HUES48 (cell line): ENCODE measurements at regions not wholly inside any gene's neighbourhood (a gene's known extent, or its start where the extent isn't known, plus 50 kb on each side); places are given as distances from the start of the nearest gene placed in this dataset.

Source experiments
- H3K27ac ChIP-seq: one replicate; pipeline ENCODE4 v1.7.0; 2013; ENCODE audit warnings: low read depth, low read length, inconsistent platforms
- H3K27me3 ChIP-seq: 2 replicates; pipeline ENCODE4 v1.6.1; 2013; ENCODE audit warnings: mild to moderate bottlenecking, low read length; ENCODE audit not compliant: control insufficient read depth, insufficient read depth
- H3K36me3 ChIP-seq: 2 replicates; pipeline ENCODE4 v1.6.1; 2013; ENCODE audit warnings: low read length; ENCODE audit not compliant: control insufficient read depth, insufficient read depth
- H3K4me1 ChIP-seq: 2 replicates; pipeline ENCODE4 v1.6.1; 2013; ENCODE audit warnings: mild to moderate bottlenecking, low read length; ENCODE audit not compliant: control insufficient read depth, insufficient read depth
- H3K4me3 ChIP-seq: 2 replicates; pipeline ENCODE4 v1.5.1; 2013; ENCODE audit warnings: mild to moderate bottlenecking, low read depth, low read length
- H3K9ac ChIP-seq: 2 replicates; pipeline ENCODE4 v1.6.1; 2013; ENCODE audit warnings: mild to moderate bottlenecking, low read depth, low read length, moderate library complexity
- H3K9me3 ChIP-seq: 2 replicates; pipeline ENCODE4 v1.6.1; 2013; ENCODE audit warnings: low read length; ENCODE audit not compliant: control insufficient read depth, insufficient read depth

- H3K36me3 ChIP-seq = no peaks in the 10 kb centered on the region
- no peak overlapping the region for H3K9ac ChIP-seq
- H3K4me1 ChIP-seq = 0 out of 2 replicates have a peak, but pooled peaks cover 4% of the 10 kb centered on the region
- no peaks in the 10 kb centered on the region for H3K9me3 ChIP-seq
- no peaks in the 10 kb centered on the region for H3K27me3 ChIP-seq
- no peak overlapping the region for H3K27ac ChIP-seq
- no peak overlapping the region for H3K4me3 ChIP-seq
Observed at GRCh38 chr6:122289762-122290539, 109.5 kb upstream of the HSF2 start.

DNA sequence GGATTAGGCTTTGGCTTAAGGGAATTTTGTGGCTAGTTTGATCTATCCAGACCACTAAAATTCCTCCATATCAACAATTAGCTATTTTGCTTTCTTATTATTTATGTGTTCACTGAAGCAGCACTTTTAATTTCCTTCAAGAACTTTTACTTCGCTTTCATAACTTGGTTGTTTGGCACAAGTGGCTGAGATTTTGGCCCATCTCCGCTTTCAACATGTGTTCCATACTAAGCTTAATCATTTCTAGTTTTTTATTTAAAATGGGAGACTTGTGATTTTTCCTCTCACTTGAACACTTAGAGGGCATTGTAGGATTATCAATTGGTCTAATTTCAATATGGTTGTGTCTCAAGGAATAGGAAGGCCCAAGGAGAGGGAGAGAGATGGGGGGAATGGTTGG is 102.4 kb upstream of the HSF2 start:
- Histone ChIP-seq H3K4me3 (no peak overlapping the region), H3K9ac (no peak overlapping the region), H3K27me3 (no peaks in the 10 kb centered on the region), H3K4me1 (no peaks in the 10 kb centered on the region), H3K9me3 (no peaks in the 10 kb centered on the region), H3K27ac (no peak overlapping the region), H3K36me3 (no peaks in the 10 kb centered on the region)

DNA sequence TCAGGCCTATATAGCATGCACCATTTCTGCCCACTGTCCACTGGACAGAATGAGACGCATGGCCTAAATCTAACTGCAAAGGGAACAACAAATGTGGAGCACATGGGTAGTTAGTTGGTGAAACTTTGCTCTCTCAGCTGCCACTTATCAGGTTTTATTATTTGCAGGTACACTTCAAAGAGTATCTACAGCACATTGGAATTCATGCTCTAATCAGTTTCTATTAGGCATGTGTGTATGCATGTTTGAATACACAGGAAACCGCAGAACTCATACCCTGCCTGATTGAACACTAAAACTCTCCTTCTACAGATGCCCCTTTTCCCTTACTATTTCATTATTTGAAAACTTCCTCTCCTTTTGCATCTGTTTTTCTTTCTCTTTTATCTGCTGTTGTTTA is 97.4 kb upstream of the HSF2 start:
- Histone ChIP-seq H3K9ac (no peak overlapping the region), H3K9me3 (peaks cover 4% of the 10 kb centered on the region), H3K36me3 (no peaks in the 10 kb centered on the region), H3K4me1 (no peaks in the 10 kb centered on the region), H3K27ac (no peak overlapping the region), H3K4me3 (no peak overlapping the region), H3K27me3 (no peaks in the 10 kb centered on the region)

- Histone ChIP-seq H3K27me3 (no peaks in the 10 kb centered on the region), H3K4me3 (no peak overlapping the region), H3K9ac (no peak overlapping the region), H3K27ac (no peak overlapping the region), H3K9me3 (peaks cover 25% of the 10 kb centered on the region), H3K36me3 (no peaks in the 10 kb centered on the region), H3K4me1 (no peaks in the 10 kb centered on the region)
Observed at GRCh38 chr6:122307577-122307976, 91.9 kb upstream of the HSF2 start.

DNA sequence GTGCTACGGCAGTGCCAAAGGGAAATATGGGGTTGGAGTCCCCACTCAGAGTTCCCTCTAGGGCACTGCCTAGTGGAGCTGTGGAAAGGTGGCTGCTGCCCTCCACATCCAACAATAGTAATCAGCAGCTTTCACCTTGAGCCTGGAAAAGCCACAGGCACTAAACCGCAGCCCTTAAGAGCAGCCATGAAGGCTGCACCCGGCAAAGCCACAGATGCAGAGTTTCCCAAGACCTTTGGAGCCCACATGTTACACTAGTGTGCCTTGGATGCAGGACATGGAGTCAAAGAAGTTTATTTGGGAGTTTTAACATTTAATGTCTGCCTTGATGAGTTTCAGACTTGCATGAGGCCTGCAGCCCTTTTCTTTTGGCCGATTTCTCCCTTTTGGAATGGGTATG is 91.4 kb upstream of the HSF2 start:
- Histone ChIP-seq H3K4me1 (no peaks in the 10 kb centered on the region), H3K4me3 (no peak overlapping the region), H3K27ac (no peak overlapping the region)

GRCh38 chr6:122315842-122316241 is 83.6 kb upstream of the HSF2 start:
- Histone ChIP-seq H3K4me1 (no peaks in the 10 kb centered on the region), H3K27me3 (no peaks in the 10 kb centered on the region), H3K27ac (no peak overlapping the region), H3K4me3 (no peak overlapping the region), H3K9me3 (peaks cover 9% of the 10 kb centered on the region), H3K36me3 (no peaks in the 10 kb centered on the region), H3K9ac (no peak overlapping the region)

More for the DNA sequence above, 91.4 kb upstream of the HSF2 start:
- Histone ChIP-seq H3K27me3 (no peaks in the 10 kb centered on the region), H3K36me3 (no peaks in the 10 kb centered on the region), H3K9me3 (peaks cover 25% of the 10 kb centered on the region), H3K9ac (no peak overlapping the region)

DNA sequence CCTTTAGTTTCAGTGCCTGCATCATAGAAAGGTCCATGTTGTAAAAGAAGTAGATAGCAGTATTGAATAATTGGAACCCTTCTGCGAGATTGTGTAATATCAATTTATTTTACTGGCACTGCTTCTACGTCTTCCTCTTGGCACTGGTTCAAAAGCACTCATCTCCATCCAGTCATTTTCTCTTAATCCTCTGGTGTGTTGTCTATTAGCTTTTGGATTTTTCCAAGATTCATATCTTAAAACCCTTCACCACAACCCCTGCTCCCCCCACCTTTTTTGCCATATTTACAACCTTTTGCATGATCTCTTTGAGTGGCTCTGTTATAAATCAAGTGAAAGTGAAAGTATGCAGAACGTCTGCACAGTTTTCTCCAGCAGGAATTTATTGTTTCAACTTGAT is 76.6 kb upstream of the HSF2 start:
- H3K9me3 ChIP-seq = no peaks in the 10 kb centered on the region
- no peaks in the 10 kb centered on the region for H3K4me1 ChIP-seq
- H3K9ac ChIP-seq = no peak overlapping the region
- no peaks in the 10 kb centered on the region for H3K36me3 ChIP-seq
- no peaks in the 10 kb centered on the region for H3K27me3 ChIP-seq
- H3K27ac ChIP-seq = no peak overlapping the region
- H3K4me3 ChIP-seq = no peak overlapping the region

- H3K9ac ChIP-seq = no peak overlapping the region
- no peaks in the 10 kb centered on the region for H3K9me3 ChIP-seq
- no peaks in the 10 kb centered on the region for H3K27me3 ChIP-seq
- no peak overlapping the region for H3K4me3 ChIP-seq
- H3K27ac ChIP-seq = no peak overlapping the region
- H3K36me3 ChIP-seq = no peaks in the 10 kb centered on the region
- H3K4me1 ChIP-seq = no peaks in the 10 kb centered on the region
Observed at GRCh38 chr6:122323361-122323760, 76.1 kb upstream of the HSF2 start.

DNA sequence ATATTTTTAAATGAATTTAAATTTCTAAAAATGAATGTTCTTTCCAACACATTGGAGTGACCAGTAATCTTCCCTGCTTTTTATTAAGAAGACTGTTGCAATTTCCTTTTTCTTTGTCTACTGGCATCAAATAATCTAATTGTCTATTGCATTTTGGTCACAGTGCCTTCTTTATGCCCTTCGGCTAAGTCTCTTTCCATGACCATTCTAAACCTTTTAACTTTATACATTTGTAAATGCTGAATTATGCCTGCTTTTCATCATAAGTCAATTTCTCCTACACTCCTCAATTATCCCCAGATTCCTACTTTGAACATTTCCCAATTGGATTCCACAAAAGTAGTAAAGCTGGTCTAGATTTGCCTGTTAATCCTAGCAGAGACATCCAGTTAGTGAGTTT is 69.1 kb upstream of the HSF2 start:
- no peaks in the 10 kb centered on the region for H3K36me3 ChIP-seq
- no peaks in the 10 kb centered on the region for H3K27me3 ChIP-seq
- no peak overlapping the region for H3K4me3 ChIP-seq
- no peaks in the 10 kb centered on the region for H3K9me3 ChIP-seq
- H3K9ac ChIP-seq = no peak overlapping the region
- no peak overlapping the region for H3K27ac ChIP-seq
- no peaks in the 10 kb centered on the region for H3K4me1 ChIP-seq

- Histone ChIP-seq H3K36me3 (no peaks in the 10 kb centered on the region), H3K4me3 (no peak overlapping the region), H3K4me1 (no peaks in the 10 kb centered on the region), H3K9me3 (no peaks in the 10 kb centered on the region), H3K9ac (no peak overlapping the region), H3K27ac (no peak overlapping the region), H3K27me3 (no peaks in the 10 kb centered on the region)
Observed at GRCh38 chr6:122337645-122338044, 61.8 kb upstream of the HSF2 start.

DNA sequence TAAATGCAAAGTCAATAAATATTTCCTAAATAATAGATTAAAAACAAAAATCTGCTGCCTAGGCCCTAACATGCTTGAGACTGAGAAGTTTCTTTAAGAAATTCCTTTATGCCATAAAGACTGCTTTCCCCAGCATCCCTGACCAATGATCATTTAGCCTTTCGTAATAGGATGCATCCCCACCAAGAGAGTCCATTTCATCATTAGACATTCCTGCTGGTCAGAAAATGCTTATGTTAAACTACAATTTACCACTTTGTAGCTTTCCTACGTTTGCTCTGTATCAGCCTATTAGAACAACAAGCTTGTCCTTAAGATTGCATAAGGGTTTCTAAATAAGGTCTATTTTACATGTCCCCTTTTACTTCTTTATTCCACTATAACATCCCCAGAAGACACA is 59.8 kb upstream of the HSF2 start:
- Histone ChIP-seq H3K27ac (no peak overlapping the region), H3K4me3 (no peak overlapping the region), H3K27me3 (no peaks in the 10 kb centered on the region), H3K36me3 (no peaks in the 10 kb centered on the region), H3K9ac (no peak overlapping the region), H3K4me1 (no peaks in the 10 kb centered on the region), H3K9me3 (no peaks in the 10 kb centered on the region)
